Inflammatory macrophage treated with lipopolysaccharide for 4 hours (primary cell): ENCODE measurements at regions not wholly inside any gene's neighbourhood (a gene's known extent, or its start where the extent isn't known, plus 50 kb on each side); places are given as distances from the start of the nearest gene placed in this dataset.
"Not testable (repeated sequence)": the region's sequence is repeated elsewhere in the genome, so short reads cannot be mapped to it uniquely, and the experiment has no call there.

Experiments
- DNase-seq: peaks from one replicate; pipeline ENCODE4 v3.0.0-alpha.2; 2020

- DNase-seq, result not testable (repeated sequence)
These were observed 130.5 kb upstream of the VOPP1 start for GRCh38 chr7:55702831-55703230.

GRCh38 chr7:55699450-55699842 lies 127.1 kb upstream of the VOPP1 start:
- not testable (repeated sequence) for DNase-seq

- DNase-seq, result not testable (repeated sequence)
These were observed 126.5 kb upstream of the VOPP1 start for GRCh38 chr7:55698607-55699449.

GRCh38 chr7:55695893-55696701 lies 123.8 kb upstream of the VOPP1 start:
- not testable (repeated sequence) for DNase-seq

GRCh38 chr7:55694484-55694883 lies 122.2 kb upstream of the VOPP1 start:
- DNase-seq, result not testable (repeated sequence)

DNA sequence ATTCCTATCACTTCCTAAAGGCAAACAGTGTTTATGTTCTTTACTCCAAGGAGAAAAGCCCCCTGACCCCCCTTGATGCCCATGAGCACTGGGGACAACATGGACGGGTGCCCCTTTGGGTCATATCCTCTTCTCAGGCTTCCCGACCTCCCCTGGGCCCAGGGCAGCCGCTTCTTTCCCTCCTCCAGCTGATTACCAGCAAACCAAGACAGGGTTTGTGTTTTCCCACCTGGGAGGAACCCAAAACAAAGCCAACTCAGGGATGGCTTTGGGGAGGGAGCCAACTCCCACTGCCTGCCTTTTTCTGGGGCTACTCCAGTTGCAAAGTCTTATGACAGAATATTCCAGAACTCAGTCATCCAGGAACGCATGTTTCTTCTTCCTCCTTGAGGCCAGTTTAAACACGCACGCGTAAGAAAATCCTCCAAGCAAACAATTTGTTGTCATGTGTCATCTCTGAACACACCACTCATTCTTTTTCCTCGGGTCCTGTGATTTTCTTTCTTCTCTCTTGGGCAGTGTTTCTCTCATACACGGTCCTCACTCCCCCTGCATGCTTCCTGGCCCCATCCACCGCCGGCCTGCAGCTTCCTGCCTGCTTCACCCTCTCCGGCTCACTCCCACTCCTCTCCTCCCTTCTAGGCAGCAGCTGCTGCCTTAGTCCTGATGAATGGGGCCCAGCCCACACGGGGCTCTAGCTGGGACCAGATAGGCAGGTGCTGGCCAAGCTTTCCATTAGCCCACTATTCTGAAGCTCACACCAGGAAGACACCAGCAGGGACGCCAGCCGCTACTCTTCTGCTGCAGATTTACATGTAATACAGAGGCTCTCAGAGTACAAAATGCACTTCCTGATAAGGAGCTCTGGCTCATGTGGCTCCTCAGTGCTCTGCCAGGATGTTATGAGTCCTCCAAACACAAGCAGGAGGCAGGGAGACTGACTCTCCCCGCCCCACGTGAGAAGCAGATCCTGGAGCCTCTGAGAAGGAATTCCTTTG lies 116.7 kb upstream of the VOPP1 start:
- DNase-seq, result not testable (repeated sequence)

DNA sequence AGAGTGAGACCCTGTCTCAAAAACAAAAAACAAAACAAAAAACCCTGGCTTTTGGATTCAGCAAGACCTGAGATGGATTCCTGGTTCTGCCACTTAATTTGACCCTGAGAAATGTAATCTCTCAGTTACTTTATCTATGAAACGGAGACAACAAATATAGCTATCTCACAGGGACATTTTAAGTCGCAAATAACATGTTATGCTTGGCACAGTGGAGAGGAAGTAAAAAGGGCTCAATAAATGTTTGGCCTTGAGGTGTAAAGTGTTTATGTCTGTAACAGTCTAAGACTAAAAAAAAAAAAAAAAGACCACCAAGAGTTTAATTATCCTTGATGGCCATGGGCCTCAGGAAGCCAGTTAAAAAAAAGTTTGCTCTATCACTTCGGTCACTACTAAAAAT lies 116.0 kb upstream of the VOPP1 start:
- DNase-seq, result not testable (repeated sequence)

- not testable (repeated sequence) for DNase-seq
These were observed 115.0 kb upstream of the VOPP1 start for GRCh38 chr7:55687252-55687651.

- DNase-seq, result not testable (repeated sequence)
These were observed 114.5 kb upstream of the VOPP1 start for GRCh38 chr7:55686771-55687170.

- DNase-seq, result not testable (repeated sequence)
These were observed 111.2 kb upstream of the VOPP1 start for GRCh38 chr7:55683501-55683900.

GRCh38 chr7:55675589-55675988 lies 103.3 kb upstream of the VOPP1 start:
- DNase-seq, result not testable (repeated sequence)

- not testable (repeated sequence) for DNase-seq
These were observed 101.2 kb upstream of the VOPP1 start for GRCh38 chr7:55673525-55673924.

DNA sequence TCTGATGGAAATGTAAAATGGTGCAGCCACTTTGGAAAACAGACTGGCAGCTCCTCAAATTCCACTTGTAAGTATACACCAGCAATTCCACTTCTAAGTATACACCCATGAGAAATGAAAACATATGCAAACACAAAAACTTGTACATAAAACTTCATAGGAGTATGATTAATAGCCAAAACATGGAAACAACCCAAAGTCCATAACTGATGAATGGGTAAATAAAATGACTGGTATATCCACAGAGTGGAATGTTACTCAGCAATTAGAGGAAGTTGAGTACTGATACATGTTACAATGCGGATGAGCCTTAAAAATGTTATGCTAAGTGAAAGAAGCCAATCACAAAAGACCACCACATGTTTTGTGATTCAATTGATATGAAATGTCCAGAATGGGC lies 99.8 kb upstream of the VOPP1 start:
- not testable (repeated sequence) for DNase-seq

DNA sequence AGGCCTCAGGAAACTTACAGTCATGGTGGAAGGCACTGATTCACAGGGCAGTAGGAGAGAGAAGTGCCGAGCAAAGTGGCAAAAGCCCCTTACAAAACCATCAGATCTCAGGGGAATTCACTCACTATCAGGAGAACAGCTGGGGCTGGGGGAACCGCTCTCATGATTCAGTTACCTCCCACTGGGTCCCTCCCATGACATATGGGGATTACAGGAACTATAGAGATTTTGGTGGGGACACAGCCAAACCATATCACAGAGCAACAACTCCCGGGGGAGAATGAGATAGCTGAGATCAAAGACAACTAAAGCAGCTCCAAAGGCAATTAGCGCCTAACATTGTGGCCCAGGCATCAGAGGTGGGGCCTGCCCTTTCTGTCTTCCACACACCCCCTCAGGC lies 85.4 kb upstream of the VOPP1 start:
- no peak for DNase-seq

- DNase-seq, result no peak
These were observed 78.8 kb upstream of the VOPP1 start for GRCh38 chr7:55651057-55651456.

DNA sequence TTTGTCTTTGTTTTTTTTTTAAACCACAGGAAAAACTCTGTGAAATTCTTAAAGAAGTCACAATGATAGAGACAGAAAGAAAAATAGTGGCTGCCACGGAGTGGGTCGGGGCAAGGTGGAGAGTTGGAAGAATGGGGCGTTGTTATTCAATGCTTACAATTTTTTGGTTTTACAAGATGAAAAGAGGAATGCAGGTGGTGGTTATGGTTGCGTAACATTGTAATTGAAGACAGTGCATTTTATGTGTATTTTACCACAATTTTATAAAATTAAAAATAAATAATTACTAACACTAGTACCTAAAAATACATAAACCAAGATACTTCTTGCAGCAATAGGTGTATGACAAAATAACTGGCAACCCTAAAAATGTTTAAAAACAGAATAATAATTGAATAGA lies 76.9 kb upstream of the VOPP1 start:
- no peak for DNase-seq

DNA sequence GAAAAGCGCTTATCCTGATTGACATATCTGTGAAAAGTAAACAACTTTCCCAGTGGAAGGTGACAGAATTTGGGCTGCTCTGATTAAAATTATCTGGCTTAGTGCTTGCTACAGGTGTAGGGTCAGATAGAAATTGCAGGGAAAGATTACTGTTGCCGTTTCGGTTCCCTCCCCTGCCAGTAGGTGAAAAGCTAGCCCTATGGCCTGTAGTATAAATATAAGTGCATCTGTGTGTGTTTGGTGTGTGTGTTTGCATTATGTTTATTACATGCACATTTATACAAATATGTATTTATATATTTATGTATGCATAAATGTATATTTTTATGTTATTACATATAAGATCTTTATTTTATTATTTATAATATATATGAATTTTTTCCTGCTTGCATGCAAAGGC lies 72.3 kb upstream of the VOPP1 start:
- DNase-seq, result no peak

DNA sequence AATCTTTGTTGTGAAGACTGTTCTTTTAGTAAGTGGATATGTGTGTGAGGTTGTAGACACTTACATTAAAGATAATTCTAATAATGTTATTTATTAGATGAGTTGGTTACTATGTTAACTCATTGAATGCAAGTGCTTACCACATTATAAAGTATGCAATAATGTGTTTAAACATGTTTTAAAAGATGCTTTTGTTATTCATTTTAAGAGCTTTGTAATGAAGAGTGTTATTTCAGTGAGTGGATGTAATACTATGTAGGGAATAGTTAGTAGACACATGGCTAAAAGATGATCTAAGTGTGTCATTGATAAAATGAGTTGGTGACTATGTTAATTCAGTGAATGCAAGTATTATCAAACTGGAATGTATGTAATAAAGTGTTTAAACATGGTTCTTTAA lies 70.0 kb upstream of the VOPP1 start:
- no peak for DNase-seq

DNA sequence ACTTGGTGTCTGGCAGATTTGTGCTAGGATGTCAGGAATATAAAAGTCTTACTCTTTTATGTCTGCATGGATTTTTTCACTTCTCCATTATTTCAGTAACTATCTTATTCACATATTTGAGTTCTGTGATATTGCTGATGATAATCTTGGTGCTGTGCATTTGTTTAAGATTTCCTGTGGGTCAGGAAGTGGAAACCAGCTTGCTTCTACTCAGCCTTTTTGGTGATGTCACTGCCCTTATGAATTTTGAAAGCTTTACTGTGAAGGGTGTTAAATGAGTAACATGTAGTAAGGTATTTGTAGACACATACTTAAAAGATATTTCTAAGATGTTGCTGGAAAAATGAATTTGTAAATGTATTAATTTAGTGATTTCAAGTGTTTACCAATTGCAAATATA lies 69.5 kb upstream of the VOPP1 start:
- DNase-seq, result peak; percentile 20

- DNase-seq, result peak; percentile 57
These were observed 69.0 kb upstream of the VOPP1 start for GRCh38 chr7:55641273-55641691.

- no peak for DNase-seq
These were observed 67.3 kb upstream of the VOPP1 start for GRCh38 chr7:55639640-55640039.

DNA sequence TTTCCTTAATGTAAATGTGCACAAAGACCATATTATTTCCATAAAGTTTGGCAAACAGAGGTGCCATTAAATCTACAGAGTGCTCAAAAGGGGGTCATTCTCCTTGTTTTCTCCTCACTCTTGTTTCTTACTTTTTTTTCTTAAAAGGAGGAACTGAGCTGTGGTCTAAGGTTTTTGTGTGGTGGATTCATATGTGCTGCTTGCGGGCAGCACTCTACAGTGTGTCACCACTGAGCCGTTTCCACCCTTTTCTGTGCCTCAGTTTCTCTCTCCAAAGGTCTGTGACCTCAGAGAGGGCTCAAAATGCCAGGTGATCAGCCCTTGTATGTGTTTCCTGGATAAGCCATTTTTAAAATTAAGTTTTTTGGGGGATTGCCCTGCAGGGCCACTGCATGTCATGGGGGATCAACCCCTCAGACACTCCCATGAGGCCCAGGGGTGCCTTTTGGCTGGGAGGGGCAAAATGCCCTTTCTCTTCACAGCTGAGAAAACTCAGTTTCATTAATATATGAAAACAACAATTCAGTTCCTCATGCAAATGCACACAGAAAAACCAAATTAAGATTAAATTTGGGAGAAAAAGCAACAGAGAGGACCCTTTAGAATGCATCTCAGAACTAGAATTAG lies 56.9 kb upstream of the VOPP1 start:
- DNase-seq, result no peak
